SK-N-SH (cell line): ENCODE measurements at regions not wholly inside any gene's neighbourhood (a gene's known extent, or its start where the extent isn't known, plus 50 kb on each side); places are given as distances from the start of the nearest gene placed in this dataset.

Experiments
- CTCF ChIA-PET: fragments of 300-600, 350-600 bp; formaldehyde crosslinking; extraction: SDS; loops from one replicate; lab custom pipeline; 2021; lab: Yijun Ruan, JAX
- POLR2A ChIA-PET: fragments of 350-600 bp; sonication (Branson Sonifier 250); formaldehyde crosslinking; extraction: SDS; loops from one replicate; lab custom pipeline; 2020; ENCODE audit warnings: antibody characterized with exemption, inconsistent platforms; lab: Yijun Ruan, JAX
- DNase-seq: peaks from one replicate; pipeline ENCODE4 v3.0.0; 2012
- H2AFZ ChIP-seq: fragments of 200-600 bp; sonication (generic); 2 replicates; pipeline ENCODE4 v1.8.1; 2016; ENCODE audit warnings: antibody characterized with exemption, mild to moderate bottlenecking, low read depth
- H3F3A ChIP-seq: fragments of 200-600 bp; sonication (generic); replicated peaks from 2 replicates; pipeline ENCODE3; 2016; ENCODE audit warnings: antibody characterized with exemption, mild to moderate bottlenecking; ENCODE audit not compliant: insufficient read depth
- H3K27ac ChIP-seq, 2 experiments: fragments of 200-500 bp in 1 of 2; fragments of 200-600 bp in 1 of 2; sonication (Bioruptor generic) in 1 of 2; sonication (generic), shearing (Covaris generic) in 1 of 2; 2 replicates each; pipeline versions ENCODE4 v1.5.1 to v1.6.1; 2014 to 2016; ENCODE audit warnings: low read depth in 2 of 2, inconsistent platforms in 1 of 2, low read length in 1 of 2, mild to moderate bottlenecking in 1 of 2, mixed read lengths in 1 of 2
- H3K27me3 ChIP-seq: fragments of 200-600 bp; sonication (generic), shearing (Covaris generic); 2 replicates; pipeline ENCODE4 v1.6.1; 2016; ENCODE audit warnings: mixed run types; ENCODE audit not compliant: insufficient read depth
- H3K36me3 ChIP-seq, 2 experiments: fragments of 200-500 bp in 1 of 2; fragments of 200-600 bp in 1 of 2; sonication (Bioruptor generic) in 1 of 2; sonication (generic) in 1 of 2; replicated peaks in 1 of 2; 2 replicates each; pipeline versions ENCODE3 to v1.5.1; 2014 to 2016; ENCODE audit warnings: low read length in 1 of 2, mild to moderate bottlenecking in 1 of 2; ENCODE audit not compliant: insufficient read depth in 2 of 2, control insufficient read depth in 1 of 2
- H3K4me1 ChIP-seq, 2 experiments: fragments of 200-500 bp in 1 of 2; fragments of 200-600 bp in 1 of 2; sonication (Bioruptor generic) in 1 of 2; sonication (generic), shearing (Covaris generic) in 1 of 2; 2 replicates each; pipeline versions ENCODE4 v1.5.1 to v1.6.1; 2014 to 2016; ENCODE audit warnings: low read depth in 1 of 2, low read length in 1 of 2, mixed run types in 1 of 2; ENCODE audit not compliant: insufficient read depth in 2 of 2, control insufficient read depth in 1 of 2
- H3K4me2 ChIP-seq: fragments of 200-600 bp; sonication (generic), shearing (Covaris generic); 2 replicates; pipeline ENCODE4 v1.6.1; 2017; ENCODE audit warnings: mixed run types
- H3K4me3 ChIP-seq, 2 experiments: fragments of 200-500 bp in 1 of 2; fragments of 200-600 bp in 1 of 2; sonication (Bioruptor generic) in 1 of 2; sonication (generic), shearing (Covaris generic) in 1 of 2; 2 replicates each; pipeline versions ENCODE4 v1.5.1 to v1.8.1; 2014 to 2016; ENCODE audit warnings: low read depth in 2 of 2, inconsistent platforms in 1 of 2, low read length in 1 of 2, mild to moderate bottlenecking in 1 of 2, mixed read lengths in 1 of 2, moderate library complexity in 1 of 2
- H3K79me2 ChIP-seq: fragments of 200-600 bp; sonication (generic); 2 replicates; pipeline ENCODE4 v1.8.1; 2017; ENCODE audit warnings: mild to moderate bottlenecking; ENCODE audit not compliant: insufficient read depth
- H3K9ac ChIP-seq: fragments of 200-600 bp; sonication (generic); 2 replicates; pipeline ENCODE4 v1.6.1; 2017; ENCODE audit warnings: mixed run types
- H3K9me2 ChIP-seq: fragments of 200-600 bp; sonication (generic); 2 replicates; pipeline ENCODE4 v1.6.1; 2017; ENCODE audit warnings: mixed run types
- H3K9me3 ChIP-seq: fragments of 200-600 bp; sonication (generic); 2 replicates; pipeline ENCODE4 v1.6.1; 2017; ENCODE audit warnings: mixed run types, mild to moderate bottlenecking, moderate library complexity
- H4K20me1 ChIP-seq: fragments of 200-600 bp; sonication (generic); 2 replicates; pipeline ENCODE4 v1.6.1; 2017; ENCODE audit warnings: mild to moderate bottlenecking, mixed run types; ENCODE audit not compliant: insufficient read depth
- EP300 ChIP-seq, 2 experiments: IDR thresholded peaks; 2 replicates each; pipeline versions ENCODE4 v1.4.0 to v1.6.1; 2012; ENCODE audit warnings: borderline replicate concordance in 1 of 2, low read depth in 1 of 2, low read length in 1 of 2
- FOXM1 ChIP-seq: IDR thresholded peaks from 2 replicates; pipeline ENCODE4 v1.4.0; 2012; ENCODE audit warnings: low read depth, mild to moderate bottlenecking
- GABPA ChIP-seq: IDR thresholded peaks from 2 replicates; pipeline ENCODE4 v1.4.0; 2012; ENCODE audit warnings: low read depth, mild to moderate bottlenecking
- JUND ChIP-seq: IDR thresholded peaks from 2 replicates; pipeline ENCODE4 v1.4.0; 2012
- MXI1 ChIP-seq: IDR thresholded peaks from 2 replicates; pipeline ENCODE4 v1.6.1; 2012; ENCODE audit warnings: mild to moderate bottlenecking, low read depth, low read length, improper control_type of control experiment
- NFIC ChIP-seq: IDR thresholded peaks from 2 replicates; pipeline ENCODE4 v1.4.0; 2012; ENCODE audit warnings: borderline replicate concordance
- RCOR1 ChIP-seq: fragments of 150-350 bp; IDR thresholded peaks from 2 replicates; pipeline ENCODE4 v1.6.1; 2017; ENCODE audit warnings: antibody characterized with exemption, low read length
- RXRA ChIP-seq: IDR thresholded peaks from 2 replicates; pipeline ENCODE4 v1.4.0; 2012; ENCODE audit warnings: low read depth, mild to moderate bottlenecking, borderline replicate concordance
- SMC3 ChIP-seq: IDR thresholded peaks from 2 replicates; pipeline ENCODE4 v1.6.1; 2012; ENCODE audit warnings: low read depth, low read length, improper control_type of control experiment
- TCF12 ChIP-seq: IDR thresholded peaks from 2 replicates; pipeline ENCODE4 v1.4.0; 2012
- YY1 ChIP-seq: IDR thresholded peaks from 2 replicates; pipeline ENCODE4 v1.4.0; 2012; ENCODE audit warnings: low read depth, mild to moderate bottlenecking
- WGBS: methylation state at CpG from one replicate; pipeline ENCODE4 v1.1.6; 2017; ENCODE audit warnings: low lambda C conversion rate; 5-methylcytosine and 5-hydroxymethylcytosine counted together
- TF ChIP-seq, protein P1 (sequence below): IDR thresholded peaks from 2 replicates; pipeline ENCODE4 v1.6.1; 2012; ENCODE audit warnings: mild to moderate bottlenecking, low read depth, low read length, moderate library complexity
- TF ChIP-seq, protein P2 (sequence below): fragments of 150-350 bp; IDR thresholded peaks from 2 replicates; pipeline ENCODE4 v1.6.1; 2016; ENCODE audit warnings: mild to moderate bottlenecking, low read depth, low read length

DNA sequence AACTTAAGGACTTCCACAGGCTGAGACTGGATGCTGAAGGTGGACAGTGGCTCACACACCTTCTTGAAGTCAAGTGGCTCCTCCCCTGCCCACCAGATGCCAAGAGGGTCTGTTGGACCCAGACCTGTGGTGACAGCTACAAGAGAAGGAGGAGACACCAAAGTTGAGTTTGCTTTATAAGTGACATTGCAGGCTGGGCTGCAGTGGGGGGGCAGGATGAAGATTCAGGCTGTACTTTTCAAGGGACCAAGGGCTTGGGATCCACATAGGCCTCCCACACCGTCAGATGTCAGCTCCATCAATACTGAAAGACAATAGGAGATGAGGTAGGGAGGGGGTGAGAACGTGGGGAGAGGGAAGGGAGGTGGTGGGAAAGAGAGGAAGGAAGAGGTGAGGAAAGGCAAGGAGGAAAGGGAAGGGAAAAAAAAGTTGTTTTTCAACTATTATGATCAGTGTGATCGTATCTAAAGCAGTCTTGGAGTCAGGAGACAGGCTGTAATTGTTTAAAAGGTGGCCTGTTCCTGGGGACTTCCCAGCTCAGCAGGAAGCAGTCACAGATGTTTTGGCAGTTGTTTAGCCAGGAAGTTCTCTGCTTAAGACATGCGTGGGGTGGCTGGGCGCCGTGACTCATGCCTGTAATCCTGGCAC is 84.1 kb upstream of the RESF1 start (continued):
- TF ChIP-seq YY1 (no peak), MXI1 (no peak)

DNA sequence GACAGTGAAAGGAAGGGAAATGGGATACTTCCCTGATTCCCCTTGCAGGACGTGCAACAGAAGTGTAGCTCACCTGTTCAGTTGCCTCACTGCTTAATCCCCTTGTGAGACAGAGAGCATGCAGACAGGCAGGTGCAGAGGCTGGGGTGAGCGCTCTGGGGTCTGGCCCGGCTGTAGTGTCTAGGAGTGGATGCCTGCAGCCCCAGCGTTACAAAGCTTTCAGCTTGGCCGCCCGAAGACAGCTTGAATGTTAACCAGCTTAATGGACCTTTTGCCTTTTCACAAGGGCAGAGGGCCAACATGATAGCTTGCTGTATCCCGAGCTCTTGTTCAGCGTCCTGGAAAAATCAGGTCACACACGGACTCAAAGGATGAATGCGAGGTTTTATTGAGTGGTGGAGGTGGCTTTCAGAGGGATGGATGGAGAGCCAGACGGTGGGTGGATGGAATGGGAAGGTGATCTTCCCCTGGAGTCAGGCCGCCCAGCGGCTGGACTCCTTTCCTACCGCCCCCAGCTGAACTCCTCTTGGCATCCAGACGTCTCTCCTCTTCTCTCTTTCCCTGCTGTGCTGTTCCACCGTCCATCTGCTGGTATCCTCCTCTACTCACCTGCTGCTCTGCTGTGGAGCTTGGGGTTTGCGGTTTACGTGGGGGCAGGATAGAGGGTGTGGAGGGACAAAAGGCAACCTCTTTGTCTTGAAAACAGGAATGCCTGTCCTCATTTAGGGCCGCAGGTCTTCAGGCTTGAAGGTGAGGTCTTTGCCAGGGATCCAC is 86.2 kb upstream of the RESF1 start:
- H3K79me2 ChIP-seq: no peaks in the 10 kb centered on the region
- WGBS: 65% methylated on average over 14 of the region's 19 CpGs
- H2AFZ ChIP-seq: no peak overlapping the region
- no peak overlapping the region for H3K27ac ChIP-seq
- POLR2A ChIA-PET: no interaction called here
- TF ChIP-seq TCF12: no peak
- TF ChIP-seq, protein P1, sequence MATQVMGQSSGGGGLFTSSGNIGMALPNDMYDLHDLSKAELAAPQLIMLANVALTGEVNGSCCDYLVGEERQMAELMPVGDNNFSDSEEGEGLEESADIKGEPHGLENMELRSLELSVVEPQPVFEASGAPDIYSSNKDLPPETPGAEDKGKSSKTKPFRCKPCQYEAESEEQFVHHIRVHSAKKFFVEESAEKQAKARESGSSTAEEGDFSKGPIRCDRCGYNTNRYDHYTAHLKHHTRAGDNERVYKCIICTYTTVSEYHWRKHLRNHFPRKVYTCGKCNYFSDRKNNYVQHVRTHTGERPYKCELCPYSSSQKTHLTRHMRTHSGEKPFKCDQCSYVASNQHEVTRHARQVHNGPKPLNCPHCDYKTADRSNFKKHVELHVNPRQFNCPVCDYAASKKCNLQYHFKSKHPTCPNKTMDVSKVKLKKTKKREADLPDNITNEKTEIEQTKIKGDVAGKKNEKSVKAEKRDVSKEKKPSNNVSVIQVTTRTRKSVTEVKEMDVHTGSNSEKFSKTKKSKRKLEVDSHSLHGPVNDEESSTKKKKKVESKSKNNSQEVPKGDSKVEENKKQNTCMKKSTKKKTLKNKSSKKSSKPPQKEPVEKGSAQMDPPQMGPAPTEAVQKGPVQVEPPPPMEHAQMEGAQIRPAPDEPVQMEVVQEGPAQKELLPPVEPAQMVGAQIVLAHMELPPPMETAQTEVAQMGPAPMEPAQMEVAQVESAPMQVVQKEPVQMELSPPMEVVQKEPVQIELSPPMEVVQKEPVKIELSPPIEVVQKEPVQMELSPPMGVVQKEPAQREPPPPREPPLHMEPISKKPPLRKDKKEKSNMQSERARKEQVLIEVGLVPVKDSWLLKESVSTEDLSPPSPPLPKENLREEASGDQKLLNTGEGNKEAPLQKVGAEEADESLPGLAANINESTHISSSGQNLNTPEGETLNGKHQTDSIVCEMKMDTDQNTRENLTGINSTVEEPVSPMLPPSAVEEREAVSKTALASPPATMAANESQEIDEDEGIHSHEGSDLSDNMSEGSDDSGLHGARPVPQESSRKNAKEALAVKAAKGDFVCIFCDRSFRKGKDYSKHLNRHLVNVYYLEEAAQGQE: no peak
- TF ChIP-seq NFIC: no peak
- TF ChIP-seq GABPA: no peak
- no peak for TF ChIP-seq RCOR1
- no peak for TF ChIP-seq EP300 (IDR thresholded peaks at IDR 0.05; ENCODE audit: borderline replicate concordance in 1 of 2, low read depth in 1 of 2, low read length in 1 of 2)
- TF ChIP-seq JUND: no peak
- TF ChIP-seq FOXM1: no peak
- TF ChIP-seq, protein P2, sequence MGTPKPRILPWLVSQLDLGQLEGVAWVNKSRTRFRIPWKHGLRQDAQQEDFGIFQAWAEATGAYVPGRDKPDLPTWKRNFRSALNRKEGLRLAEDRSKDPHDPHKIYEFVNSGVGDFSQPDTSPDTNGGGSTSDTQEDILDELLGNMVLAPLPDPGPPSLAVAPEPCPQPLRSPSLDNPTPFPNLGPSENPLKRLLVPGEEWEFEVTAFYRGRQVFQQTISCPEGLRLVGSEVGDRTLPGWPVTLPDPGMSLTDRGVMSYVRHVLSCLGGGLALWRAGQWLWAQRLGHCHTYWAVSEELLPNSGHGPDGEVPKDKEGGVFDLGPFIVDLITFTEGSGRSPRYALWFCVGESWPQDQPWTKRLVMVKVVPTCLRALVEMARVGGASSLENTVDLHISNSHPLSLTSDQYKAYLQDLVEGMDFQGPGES: no peak
- TF ChIP-seq RXRA: no peak
- no peak for TF ChIP-seq SMC3
- no peak overlapping the region for H3K4me2 ChIP-seq
- H4K20me1 ChIP-seq: no peaks in the 10 kb centered on the region
- H3K4me1 ChIP-seq: peaks cover 0 to 8% of the 10 kb centered on the region in 2 experiments; a peak in 1 of 4 replicates
- H3K9me2 ChIP-seq: no peaks in the 10 kb centered on the region
- H3K9me3 ChIP-seq: no peaks in the 10 kb centered on the region
- no peaks in the 10 kb centered on the region for H3F3A ChIP-seq
- no peak overlapping the region for H3K9ac ChIP-seq
- no peaks in the 10 kb centered on the region for H3K27me3 ChIP-seq
- CTCF ChIA-PET: no interaction called here
- no peaks in the 10 kb centered on the region for H3K36me3 ChIP-seq
- no peak overlapping the region for H3K4me3 ChIP-seq
- no peak for DNase-seq
